HAP-1 (cell line): ENCODE measurements at regions not wholly inside any gene's neighbourhood (a gene's known extent, or its start where the extent isn't known, plus 50 kb on each side); places are given as distances from the start of the nearest gene placed in this dataset.
"Not testable (repeated sequence)": the region's sequence is repeated elsewhere in the genome, so short reads cannot be mapped to it uniquely, and the experiment has no call there.

Source experiments
- DNase-seq, 2 experiments: peaks; one replicate each; pipeline ENCODE4 v3.0.0-alpha.2; 2016 to 2020; ENCODE audit warnings: low spot score in 2 of 2
- H3K27me3 ChIP-seq: fragments of 250-450 bp; sonication (Bioruptor Pico); 2 replicates; pipeline ENCODE4 v1.5.1; 2020; ENCODE audit warnings: low read depth, mild to moderate bottlenecking, moderate library complexity
- H3K36me3 ChIP-seq: fragments of 250-450 bp; sonication (Bioruptor Pico); replicated peaks from 2 replicates; pipeline ENCODE4 v1.5.1; 2020; ENCODE audit warnings: mild to moderate bottlenecking
- H3K4me1 ChIP-seq: fragments of 250-450 bp; sonication (Bioruptor Pico); 2 replicates; pipeline ENCODE4 v1.5.1; 2020; ENCODE audit warnings: mild to moderate bottlenecking
- H3K4me3 ChIP-seq: fragments of 250-450 bp; sonication (Bioruptor Pico); 2 replicates; pipeline ENCODE4 v1.5.1; 2020; ENCODE audit warnings: mild to moderate bottlenecking, moderate library complexity
- H3K9me3 ChIP-seq: fragments of 250-450 bp; sonication (Bioruptor Pico); 2 replicates; pipeline ENCODE4 v1.5.1; 2020; ENCODE audit warnings: mild to moderate bottlenecking, moderate library complexity
- in situ Hi-C: fragments of 300-500 bp; cut with MboI; formaldehyde crosslinking; loops from 3 replicates; pipeline ENCODE4 v1.14.3; 2020; ENCODE audit warnings: low sequenced_read_pairs, inconsistent platforms, mixed read lengths

DNA sequence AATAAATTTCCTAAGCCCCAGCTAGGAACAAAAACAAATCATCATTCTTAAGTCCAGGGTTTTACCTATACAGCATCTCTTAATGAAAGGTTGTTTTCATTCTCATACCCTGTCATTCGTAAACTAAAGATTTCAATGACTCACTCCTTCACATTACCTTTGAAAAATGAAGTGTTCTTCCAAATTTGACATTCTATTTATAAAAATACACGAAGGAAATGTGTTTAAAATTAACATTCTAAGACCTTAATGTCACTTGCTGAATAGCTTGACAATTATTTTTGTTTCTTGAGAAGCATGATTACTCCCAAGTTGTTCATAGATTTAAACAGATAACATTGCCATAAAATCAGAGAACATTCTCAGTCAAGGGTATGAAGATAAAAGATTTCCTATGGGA is 1188.3 kb upstream of the SORCS1 start:
- Histone ChIP-seq H3K9me3 (no peaks in the 10 kb centered on the region), H3K4me3 (no peak overlapping the region), H3K36me3 (no peaks in the 10 kb centered on the region), H3K4me1 (no peaks in the 10 kb centered on the region), H3K27me3 (no peaks in the 10 kb centered on the region; the same call in 1 of the 2 replicates)
- in situ Hi-C loops: no loop called here
- DNase-seq: no peak

DNA sequence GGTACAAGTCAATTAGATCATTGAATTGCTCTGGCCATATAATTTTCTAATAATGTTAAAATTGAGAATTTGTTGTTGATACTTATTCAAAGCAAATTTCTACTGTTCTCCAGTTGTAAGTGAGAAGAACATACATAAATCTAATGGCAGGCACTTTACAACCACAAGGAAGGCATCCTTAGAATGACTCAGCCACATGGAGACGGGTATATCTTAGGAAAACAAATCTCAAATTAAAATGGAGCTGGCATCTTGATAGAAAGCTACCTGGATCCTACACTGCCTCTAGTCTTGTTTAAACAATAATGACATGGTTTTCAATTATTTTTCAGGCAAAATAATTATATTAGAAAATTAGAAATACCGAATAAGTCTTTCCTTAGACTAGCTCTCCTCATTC is 1183.7 kb upstream of the SORCS1 start:
- in situ Hi-C loops: no loop called here
- no peak for DNase-seq

DNA sequence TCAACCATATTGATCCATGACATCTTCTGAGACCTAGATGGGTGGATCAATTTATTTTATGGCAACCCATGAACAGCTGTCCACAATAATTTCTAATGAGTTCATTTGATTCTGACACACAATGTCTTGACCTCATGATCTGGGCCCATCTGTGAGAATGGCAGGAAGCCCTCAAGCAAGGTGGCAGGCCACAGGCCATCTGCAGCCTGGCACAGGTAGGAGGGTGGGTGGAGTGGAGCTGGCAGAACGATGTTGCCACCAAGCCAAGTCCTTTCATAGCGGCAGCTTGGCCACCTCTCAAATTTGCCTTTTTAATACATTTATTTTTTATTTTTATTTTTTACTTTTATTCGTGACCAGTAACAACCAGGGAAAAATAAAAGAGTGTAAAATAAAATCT is 1181.6 kb upstream of the SORCS1 start:
- Histone ChIP-seq H3K4me1 (no peaks in the 10 kb centered on the region), H3K27me3 (no peaks in the 10 kb centered on the region), H3K9me3 (no peaks in the 10 kb centered on the region), H3K36me3 (no peaks in the 10 kb centered on the region), H3K4me3 (no peak overlapping the region)
- in situ Hi-C loops: no loop called here
- DNase-seq: no peak

More for the DNA sequence above, 1183.7 kb upstream of the SORCS1 start:
- no peaks in the 10 kb centered on the region for H3K4me1 ChIP-seq
- no peak overlapping the region for H3K4me3 ChIP-seq
- H3K36me3 ChIP-seq: no peaks in the 10 kb centered on the region
- H3K9me3 ChIP-seq: no peaks in the 10 kb centered on the region
- H3K27me3 ChIP-seq: no peaks in the 10 kb centered on the region

DNA sequence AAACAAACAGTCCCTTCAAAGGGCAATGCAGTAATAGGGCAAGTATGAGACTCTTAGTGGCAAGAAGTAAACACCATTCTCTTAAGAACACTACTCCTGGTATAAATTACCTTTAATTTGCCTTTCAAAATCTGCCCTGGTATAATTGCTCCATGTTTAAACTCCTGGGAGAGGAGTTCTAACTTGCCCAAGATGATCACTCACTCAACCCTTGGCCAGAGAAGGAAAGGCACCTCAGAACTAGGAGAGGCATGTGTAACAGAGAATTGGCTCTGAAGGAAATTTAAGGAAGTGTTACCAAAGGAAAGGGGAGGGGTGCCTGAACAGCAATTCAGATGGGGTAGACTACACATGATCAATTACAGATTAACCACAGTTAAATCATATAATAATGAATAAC is 1173.6 kb upstream of the SORCS1 start:
- no peaks in the 10 kb centered on the region for H3K36me3 ChIP-seq
- in situ Hi-C loops: no loop called here
- H3K9me3 ChIP-seq: no peaks in the 10 kb centered on the region
- H3K4me3 ChIP-seq: no peak overlapping the region
- no peak for DNase-seq
- H3K4me1 ChIP-seq: no peaks in the 10 kb centered on the region
- H3K27me3 ChIP-seq: no peaks in the 10 kb centered on the region

DNA sequence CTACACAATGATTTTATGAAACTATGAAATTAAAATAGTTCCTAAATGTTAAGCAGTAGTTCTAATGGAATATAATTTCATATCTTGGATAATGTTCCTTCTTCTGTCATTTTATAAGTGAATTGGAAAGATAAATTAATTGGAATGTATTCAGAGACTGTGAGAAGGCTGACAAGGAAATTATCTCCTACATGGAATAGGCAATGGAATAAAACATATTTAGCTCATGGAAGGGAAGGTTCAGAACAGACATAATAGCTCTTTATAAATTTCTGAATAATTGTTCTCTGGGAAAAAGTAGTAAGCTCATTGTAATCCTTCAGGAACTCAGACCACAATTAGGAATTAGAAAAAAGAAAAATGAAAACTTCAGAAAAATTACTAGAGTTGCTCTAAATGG is 1172.3 kb upstream of the SORCS1 start:
- Histone ChIP-seq H3K9me3 (no peaks in the 10 kb centered on the region), H3K4me3 (no peak overlapping the region), H3K4me1 (no peaks in the 10 kb centered on the region), H3K36me3 (no peaks in the 10 kb centered on the region), H3K27me3 (no peaks in the 10 kb centered on the region)
- DNase-seq: no peak
- in situ Hi-C loops: no loop called here

DNA sequence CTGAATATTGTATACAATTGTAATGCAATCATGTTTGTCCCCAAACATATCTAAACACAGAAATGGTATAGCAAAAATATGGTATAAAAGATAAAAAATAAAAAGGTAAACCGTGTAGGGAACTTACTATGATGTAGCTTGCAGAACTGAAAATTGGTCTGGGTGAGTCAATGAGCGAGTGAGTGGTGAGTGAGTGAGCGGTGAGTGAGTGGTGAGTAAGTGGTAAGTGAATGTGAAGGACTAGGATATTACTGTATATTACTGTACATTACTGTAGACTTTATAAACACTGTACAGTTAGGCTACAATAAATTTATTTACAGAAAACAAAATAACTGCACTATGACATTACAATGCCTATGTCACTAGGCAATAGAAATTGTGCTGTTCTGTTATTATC is 1163.2 kb upstream of the SORCS1 start:
- Histone ChIP-seq H3K9me3 (no peaks in the 10 kb centered on the region), H3K4me3 (no peak overlapping the region), H3K36me3 (no peaks in the 10 kb centered on the region), H3K4me1 (no peaks in the 10 kb centered on the region), H3K27me3 (no peaks in the 10 kb centered on the region)
- DNase-seq: no peak
- in situ Hi-C loops: no loop called here

DNA sequence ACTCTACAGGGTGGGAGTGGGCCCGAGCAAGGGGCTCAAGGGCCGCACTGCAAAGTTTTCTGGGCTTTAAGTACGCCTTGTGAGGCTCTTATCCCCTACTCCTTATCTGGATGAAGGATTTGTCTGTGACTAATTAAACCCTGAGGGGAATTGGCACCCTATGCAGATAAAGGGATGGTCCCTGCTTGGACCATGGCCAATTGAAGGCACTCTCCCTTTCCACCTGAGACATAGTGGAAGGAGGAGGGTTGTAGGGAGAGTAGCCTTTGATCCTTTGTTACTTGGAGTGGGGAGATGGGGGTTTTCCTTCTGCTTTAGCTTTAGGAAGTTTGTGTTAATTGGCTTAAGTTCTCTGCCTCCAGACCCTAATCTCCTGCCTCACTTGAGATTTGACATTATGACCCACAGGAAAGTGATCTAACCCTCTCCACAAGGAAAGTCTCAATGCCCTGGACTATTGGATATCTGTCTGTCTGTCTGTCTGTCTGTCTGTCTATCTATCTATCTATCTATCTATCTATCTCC is 1158.8 kb upstream of the SORCS1 start:
- no peak for DNase-seq
- H3K9me3 ChIP-seq: no peaks in the 10 kb centered on the region
- in situ Hi-C loops: no loop called here
- H3K36me3 ChIP-seq: no peaks in the 10 kb centered on the region
- H3K27me3 ChIP-seq: no peaks in the 10 kb centered on the region
- no peaks in the 10 kb centered on the region for H3K4me1 ChIP-seq
- H3K4me3 ChIP-seq: no peak overlapping the region

DNA sequence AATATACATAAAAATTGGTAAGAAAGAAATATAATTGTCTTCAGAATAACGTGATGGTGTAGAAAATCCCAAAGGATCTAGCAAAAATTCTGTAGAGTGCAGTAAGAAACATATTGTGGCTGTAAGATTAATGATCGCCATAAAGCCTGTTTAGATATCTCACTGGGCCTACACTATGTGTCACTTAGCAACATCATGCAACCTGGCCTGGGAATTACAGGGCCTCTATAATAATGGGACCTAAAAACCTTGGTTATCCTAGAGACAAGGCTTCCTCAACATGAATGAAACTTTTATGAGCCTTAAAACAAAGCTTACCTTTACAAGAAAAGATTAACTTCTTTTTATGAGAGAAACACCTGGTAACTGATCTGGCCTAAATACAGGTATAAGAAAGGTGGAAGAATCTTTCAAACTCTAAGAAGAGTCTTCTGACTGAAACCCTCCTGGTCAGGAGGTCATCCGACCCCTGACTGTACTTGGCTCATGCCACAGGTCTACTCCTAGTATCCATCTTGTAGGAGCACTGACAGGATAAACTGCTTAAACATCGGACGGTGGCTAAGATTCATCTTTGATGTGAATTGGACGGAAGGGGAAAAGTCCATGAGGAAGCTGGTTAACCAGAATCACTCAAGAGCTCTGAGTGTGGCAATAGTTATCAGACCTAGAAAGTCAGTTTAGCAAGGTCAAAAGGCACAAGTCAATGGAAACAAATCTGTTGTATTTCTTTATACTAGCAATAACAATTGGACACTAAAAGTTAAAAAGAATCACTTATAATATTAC is 1155.1 kb upstream of the SORCS1 start:
- Histone ChIP-seq H3K27me3 (no peaks in the 10 kb centered on the region), H3K9me3 (no peaks in the 10 kb centered on the region), H3K4me1 (no peaks in the 10 kb centered on the region), H3K36me3 (no peaks in the 10 kb centered on the region), H3K4me3 (no peak overlapping the region)
- DNase-seq: no peak
- in situ Hi-C loops: no loop called here

DNA sequence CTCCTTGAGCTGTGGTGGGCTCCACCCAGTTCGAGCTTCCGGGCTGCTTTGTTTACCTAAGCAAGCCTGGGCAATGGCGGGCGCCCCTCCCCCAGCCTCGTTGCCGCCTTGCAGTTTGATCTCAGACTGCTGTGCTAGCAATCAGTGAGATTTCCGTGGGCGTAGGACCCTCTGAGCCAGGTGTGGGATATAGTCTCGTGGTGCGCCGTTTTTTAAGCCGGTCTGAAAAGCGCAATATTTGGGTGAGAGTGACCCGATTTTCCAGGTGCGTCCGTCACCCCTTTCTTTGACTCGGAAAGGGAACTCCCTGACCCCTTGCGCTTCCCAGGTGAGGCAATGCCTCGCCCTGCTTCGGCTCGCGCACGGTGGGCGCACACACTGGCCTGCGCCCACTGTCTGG is 1151.1 kb upstream of the SORCS1 start:
- H3K36me3 ChIP-seq, H3K9me3 ChIP-seq, DNase-seq, H3K27me3 ChIP-seq, in situ Hi-C loops, H3K4me3 ChIP-seq, H3K4me1 ChIP-seq: not testable (repeated sequence)

DNA sequence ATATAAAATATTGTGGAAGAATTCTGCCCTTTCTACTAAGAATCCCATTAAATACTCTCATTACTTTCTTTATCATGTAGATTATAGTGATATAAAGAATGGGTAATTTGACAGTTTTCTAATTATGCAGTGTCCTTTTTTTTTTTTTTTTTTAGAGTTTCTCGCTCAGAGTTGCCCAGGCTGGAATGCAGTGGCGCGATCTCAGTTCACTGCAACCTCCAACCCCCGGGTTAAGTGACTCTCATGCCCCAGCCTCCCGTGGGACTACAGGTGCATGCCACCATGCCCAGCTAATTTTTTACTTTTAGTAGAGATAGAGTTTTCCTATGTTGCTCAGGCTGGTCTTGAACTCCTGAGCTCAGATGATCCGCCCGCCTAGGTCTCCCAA is 1143.4 kb upstream of the SORCS1 start:
- in situ Hi-C loops: no loop called here
- no peaks in the 10 kb centered on the region for H3K9me3 ChIP-seq
- H3K4me3 ChIP-seq: no peak overlapping the region
- no peaks in the 10 kb centered on the region for H3K27me3 ChIP-seq
- DNase-seq: no peak
- H3K4me1 ChIP-seq: no peaks in the 10 kb centered on the region
- H3K36me3 ChIP-seq: no peaks in the 10 kb centered on the region

DNA sequence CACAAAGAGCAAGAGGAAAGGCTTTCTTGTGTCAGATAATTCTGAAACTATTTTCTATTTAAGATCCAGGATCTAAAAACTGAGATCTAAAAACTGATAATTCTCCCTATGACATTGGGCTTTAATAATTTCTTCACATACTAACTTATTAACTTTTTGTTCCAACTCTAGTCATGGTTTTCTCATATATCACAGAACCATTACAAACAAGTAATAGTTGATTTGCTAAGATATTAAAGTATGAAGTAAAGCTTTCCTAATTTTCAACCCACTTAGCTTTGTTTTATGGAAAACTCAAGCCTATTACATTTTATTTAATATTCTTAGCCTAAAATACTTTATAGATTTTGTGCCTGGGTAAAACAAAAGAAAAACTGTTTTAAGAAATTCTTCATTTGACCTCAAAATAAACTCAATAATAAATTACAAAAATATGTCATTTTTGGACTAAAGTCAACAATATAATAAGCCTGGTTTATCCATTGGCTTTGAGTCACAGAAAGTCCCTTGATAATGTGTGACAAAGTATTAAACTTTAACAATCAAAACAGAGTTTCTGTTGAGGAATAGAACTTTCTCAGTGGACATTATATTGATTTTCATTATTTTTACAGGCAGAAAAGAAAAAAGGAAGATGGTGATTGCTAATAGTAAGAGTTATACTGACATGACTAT is 1142.9 kb upstream of the SORCS1 start:
- in situ Hi-C loops: no loop called here
- Histone ChIP-seq H3K9me3 (no peaks in the 10 kb centered on the region), H3K27me3 (no peaks in the 10 kb centered on the region), H3K36me3 (no peaks in the 10 kb centered on the region), H3K4me3 (no peak overlapping the region), H3K4me1 (no peaks in the 10 kb centered on the region)
- no peak for DNase-seq

DNA sequence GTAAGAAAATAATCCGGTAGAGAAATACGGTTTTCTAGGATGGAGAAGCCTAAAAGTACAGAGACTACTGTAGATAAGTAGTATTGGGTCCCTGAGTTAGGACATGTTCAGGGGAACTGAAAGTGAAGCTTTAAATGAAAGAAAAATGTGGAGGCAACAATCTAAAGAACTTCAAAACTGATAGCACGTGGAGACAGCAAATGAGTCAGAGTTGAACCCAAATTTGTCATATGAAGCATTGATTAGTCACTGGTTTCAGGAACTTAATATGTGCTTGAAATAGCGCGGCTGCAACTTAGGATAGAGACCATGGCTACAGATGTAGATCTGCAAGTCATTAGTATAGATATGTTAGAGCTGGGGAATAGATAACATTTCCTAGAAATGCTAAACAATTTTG is 1138.6 kb upstream of the SORCS1 start:
- no peaks in the 10 kb centered on the region for H3K27me3 ChIP-seq
- no peak for DNase-seq
- no peaks in the 10 kb centered on the region for H3K36me3 ChIP-seq
- no peaks in the 10 kb centered on the region for H3K4me1 ChIP-seq
- H3K4me3 ChIP-seq: no peak overlapping the region
- in situ Hi-C loops: no loop called here
- H3K9me3 ChIP-seq: no peaks in the 10 kb centered on the region

DNA sequence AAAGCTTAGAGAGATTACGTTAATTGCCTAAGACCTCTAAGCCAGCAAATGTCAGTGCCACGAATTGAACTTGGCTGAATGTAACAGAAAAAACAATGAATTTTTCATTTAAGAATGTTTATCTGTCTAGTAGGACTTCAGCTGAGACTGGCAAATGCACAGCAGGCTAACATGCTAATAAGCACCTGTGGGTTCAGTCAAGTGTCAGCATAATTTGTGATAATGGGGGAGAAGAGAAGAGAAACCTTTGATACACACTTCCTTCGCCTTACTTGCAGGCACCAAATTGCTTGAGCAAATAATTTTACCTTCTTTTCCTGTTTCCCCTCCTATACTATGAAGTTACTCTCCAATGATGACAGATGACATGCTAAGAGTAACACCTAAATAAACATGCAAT is 1136.5 kb upstream of the SORCS1 start:
- no peaks in the 10 kb centered on the region for H3K9me3 ChIP-seq
- H3K4me1 ChIP-seq: no peaks in the 10 kb centered on the region
- in situ Hi-C loops: no loop called here
- no peaks in the 10 kb centered on the region for H3K36me3 ChIP-seq
- no peak overlapping the region for H3K4me3 ChIP-seq
- H3K27me3 ChIP-seq: no peaks in the 10 kb centered on the region
- DNase-seq: no peak

DNA sequence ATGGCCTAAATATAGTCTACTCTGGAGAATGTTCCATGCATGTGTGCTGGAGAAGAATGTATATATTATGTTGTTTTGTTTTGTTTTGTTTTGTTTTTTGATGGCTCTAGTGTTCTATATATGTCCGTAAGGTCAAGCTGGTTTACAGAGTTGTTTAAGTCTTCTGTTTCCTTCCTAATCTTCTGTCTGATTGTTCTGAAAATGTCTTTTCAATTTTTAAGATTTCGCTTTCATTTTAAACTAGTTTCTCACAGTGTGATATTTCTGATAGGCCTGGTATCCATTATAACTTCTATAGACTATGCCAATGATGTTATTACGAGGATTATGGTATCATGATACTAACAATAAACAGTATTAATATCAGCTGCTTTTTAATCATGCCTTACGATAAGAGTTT is 1126.3 kb upstream of the SORCS1 start:
- Histone ChIP-seq H3K4me3 (no peak overlapping the region), H3K36me3 (no peaks in the 10 kb centered on the region), H3K27me3 (no peaks in the 10 kb centered on the region), H3K4me1 (no peaks in the 10 kb centered on the region), H3K9me3 (no peaks in the 10 kb centered on the region)
- DNase-seq: no peak
- in situ Hi-C loops: no loop called here
